ENCODE measurements at regions not wholly inside any gene's neighbourhood (a gene's known extent, or its start where the extent isn't known, plus 50 kb on each side); places are given as distances from the start of the nearest gene placed in this dataset.

DNA sequence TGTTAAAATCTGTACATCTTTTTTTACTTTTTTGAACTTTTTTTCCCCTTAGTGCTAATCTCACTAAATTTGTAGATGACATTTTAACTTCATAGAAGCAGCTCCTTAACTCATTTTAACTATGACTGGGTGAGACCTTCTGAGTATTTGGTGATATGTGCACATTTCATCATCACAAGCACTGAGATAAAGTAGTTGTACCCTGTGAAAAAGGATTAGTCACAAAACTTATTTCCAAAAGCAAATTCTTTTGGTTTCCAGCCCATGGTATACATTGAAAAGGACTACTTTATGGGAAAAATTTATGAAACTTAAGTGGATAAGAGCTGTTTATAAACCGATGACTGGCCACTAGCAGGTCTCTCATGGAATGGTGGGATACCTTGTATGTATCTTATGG, 581.5 kb downstream of the PLCL1 start:
- no peak for DNase-seq

DNA sequence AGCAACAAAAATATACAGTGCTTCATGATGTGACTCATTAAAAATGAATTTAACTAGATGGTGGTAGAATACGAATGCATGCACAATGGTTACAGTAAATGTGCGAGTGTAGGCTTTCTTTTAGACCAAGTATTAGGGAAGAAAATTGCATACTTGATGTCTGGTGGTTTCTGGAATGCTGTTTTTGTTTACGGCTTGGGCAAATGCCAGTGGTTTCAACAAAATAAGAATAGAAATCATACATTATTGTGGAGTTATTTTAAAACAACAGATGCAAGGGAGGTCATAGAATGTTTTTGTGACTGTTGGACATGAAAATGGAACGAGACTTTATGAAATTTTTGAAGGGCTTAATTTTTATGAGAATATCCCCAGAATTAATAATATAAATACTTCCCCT, 580.9 kb downstream of the PLCL1 start:
- no peak for DNase-seq

DNA sequence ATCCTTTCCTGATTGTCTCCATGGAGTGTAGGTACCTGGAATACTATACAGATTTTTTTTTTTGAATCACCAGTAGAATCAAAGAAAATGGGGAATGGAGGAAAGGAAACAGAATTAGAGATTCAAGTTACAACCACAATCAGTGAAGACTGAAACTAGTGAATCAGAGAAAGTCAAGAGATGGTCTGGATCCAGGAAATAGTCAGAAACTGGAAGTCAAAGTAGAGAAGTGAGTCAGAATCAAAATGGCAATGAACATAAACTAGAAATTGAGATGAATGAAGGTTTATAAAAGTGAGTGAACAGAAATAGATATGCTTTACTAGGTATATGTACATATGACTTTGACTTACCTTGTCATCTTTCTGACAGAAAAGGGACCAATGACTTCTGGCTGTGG, 579.0 kb downstream of the PLCL1 start:
- no peak for DNase-seq

DNA sequence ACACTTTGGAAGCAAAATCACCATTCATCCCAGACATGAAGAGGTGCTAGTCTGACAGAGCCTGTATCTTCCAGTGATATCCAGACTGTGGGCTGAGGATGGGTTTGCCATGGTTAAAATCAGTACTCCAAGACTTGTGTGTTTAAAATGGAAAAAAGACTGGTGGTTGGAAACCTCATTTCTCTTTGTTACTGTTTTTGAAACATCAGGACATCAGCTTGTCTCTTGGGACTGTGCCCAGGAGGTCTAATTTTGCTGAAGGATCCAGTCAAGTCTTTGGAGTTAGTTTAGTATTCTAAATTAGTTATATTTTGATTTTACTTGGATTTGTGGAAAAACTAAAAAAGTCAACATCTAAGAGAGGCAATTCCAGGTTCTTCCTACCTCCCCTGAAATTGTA, 578.4 kb downstream of the PLCL1 start:
- DNase-seq: no peak

DNA sequence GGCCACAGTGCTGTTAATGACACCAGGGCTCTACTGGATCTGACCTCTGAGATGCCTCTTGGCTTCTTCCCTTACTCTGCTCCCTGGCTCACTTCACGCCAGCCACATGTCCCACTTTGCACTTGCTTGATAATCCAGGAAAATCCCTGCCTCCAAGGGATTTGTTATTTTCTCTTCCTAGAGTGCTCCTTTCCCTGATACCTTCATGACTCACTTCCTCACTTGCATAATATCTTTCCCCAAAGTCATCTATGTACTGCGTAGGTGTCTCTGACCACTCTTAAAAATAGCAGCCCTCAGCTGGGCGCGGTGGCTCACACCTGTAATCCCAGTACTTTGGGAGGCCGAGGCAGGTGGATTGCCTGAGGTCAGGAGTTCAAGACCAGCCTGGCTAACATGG, 572.3 kb downstream of the PLCL1 start:
- DNase-seq: no peak

DNA sequence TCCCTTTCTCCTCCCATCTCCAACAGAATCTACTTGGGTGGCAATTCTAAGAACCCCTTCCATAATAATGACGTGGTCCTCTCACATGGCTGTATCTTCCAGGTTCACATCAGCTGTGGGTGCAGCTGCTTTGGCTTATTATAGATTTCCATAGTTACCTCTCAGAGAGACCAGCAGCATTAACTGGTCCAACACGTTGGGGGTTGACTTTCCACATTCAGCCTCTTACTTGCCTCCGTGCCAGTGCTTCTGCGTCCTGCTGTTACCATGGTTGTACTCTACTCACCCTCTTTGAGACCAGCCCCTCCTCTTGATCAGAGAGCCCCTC, 570.7 kb downstream of the PLCL1 start:
- no peak for DNase-seq

DNA sequence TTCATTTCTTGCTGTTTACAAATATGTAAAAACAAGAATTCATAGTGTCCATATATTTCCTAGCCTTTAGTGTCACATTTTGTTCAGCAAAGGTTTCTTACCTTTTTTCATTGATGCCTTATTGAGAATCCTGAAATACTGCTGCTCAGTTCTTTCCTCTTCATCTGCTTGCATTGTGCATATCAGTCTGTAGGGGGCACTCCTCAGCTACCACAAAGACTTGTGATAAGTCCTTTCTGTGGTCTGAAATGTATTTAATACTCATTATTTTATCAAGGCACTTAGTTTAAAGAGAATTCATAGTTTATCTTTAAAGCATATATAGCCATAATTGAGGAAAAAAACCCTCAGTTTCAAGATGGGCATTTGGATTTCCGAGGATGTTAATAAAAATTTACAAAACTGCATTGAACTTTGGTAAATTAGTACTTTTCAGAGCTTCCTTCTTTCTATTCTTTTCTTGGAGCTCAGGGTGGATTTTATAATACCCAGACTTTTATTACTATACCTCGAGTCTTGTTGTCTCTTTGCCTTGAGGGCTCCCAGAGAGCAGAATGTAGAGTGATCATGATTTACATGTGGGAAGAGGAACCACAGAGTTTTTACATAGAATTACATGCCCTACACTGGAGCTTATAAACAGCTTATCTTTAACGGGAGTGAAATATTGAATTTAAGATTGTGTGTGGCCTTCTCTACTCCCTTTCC, 570.1 kb downstream of the PLCL1 start:
- no peak for DNase-seq

DNA sequence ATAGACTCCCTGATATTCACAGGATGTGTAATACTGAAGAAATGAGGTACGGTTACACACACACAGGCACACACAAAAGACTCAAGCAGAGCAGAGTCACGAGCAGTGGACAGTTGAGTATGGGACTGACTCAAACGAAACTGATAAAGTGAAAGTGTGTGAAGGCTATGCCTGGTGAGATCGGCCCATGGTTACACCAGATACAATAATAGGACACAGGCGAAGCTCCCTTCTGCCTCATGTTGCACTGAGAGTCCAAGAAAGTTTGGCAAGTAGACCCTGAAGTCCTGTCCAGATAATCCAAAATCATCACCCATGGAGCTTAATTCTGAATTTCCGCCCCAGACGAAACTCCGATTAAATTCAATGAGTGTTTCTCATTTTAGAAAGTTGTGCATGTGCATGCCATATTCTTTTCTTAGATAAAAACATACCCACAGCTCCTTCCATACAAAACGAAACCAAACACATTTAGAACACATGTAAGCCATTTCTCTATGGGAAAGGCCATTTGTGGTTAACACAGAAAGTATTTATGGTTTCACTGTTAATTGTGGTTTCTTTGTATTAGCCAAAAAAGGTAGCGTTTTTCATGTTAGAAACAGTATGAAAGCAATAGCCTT, 567.6 kb downstream of the PLCL1 start:
- DNase-seq: no peak

DNA sequence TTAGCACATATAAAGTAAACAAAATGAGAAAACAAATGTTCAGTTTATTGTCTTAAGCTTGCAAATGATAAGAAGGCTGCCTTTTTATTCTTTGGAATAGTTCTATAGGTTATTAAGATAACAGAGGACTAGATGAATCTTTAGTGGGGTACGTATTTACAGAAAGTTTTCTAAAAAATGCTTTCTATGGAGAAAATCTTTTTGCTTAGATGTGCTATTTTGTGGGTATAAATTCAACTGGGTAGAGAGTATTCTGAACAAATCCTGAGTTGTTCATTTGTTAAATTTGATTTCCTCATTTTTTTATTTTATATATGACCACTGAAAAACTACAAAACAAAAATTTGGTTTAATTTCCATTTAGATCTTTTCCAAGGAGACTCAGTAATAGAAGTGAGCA, 566.9 kb downstream of the PLCL1 start:
- DNase-seq: no peak

DNA sequence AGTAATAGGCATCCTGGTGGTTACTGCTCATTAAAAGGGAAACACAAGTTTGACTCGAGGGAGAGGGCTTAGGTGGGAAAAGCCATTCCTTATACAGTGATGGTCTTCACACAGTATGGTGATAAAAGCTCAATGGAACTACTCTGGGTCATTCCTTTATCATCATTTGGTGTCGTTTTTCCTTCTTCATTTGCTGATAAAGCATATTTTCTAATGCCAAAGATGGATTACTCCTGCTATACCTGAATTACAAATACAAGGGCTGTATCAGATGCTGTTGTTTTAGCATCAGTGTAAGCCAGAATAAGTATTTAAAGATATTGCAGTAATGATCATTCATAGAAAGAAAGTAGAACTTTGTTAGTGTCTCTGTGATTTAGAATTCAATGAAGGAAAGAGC, 563.7 kb downstream of the PLCL1 start:
- no peak for DNase-seq

DNA sequence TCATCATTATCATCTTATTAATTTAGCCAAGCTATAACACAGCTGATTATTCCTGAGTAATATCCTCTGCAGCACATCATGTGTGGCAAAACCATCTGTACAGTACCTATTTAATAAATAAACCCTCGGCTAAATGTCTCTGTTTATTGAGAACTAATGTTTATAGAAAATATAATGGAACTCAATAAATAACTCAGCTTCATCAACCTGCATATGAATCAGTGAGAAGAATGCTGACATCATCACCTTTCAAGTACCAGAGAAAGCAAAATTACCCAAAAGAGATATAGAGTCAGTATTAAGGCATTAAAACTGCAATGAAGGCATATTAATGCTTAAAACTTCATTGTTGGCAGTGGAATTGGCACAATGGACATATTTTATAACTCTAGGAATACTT, 558.3 kb downstream of the PLCL1 start:
- no peak for DNase-seq

DNA sequence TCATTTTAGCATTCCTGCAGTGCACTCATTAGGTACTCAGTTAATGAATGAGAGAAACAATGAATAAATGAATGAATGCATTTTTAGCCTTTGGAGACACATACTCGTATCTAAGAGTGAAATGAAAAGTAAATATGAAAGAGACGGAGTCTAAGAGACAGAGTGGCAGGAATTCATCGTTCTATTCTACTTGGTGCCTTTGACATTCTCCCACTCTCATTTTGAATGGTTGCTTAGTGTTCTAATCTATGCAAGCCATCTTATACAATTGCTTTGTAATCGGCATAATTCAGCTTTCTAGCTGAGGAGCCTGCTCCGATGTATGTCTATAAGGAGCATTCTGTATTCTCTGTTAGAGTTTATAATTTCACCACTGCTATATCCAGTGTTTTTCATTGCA, 554.9 kb downstream of the PLCL1 start:
- DNase-seq: no peak

DNA sequence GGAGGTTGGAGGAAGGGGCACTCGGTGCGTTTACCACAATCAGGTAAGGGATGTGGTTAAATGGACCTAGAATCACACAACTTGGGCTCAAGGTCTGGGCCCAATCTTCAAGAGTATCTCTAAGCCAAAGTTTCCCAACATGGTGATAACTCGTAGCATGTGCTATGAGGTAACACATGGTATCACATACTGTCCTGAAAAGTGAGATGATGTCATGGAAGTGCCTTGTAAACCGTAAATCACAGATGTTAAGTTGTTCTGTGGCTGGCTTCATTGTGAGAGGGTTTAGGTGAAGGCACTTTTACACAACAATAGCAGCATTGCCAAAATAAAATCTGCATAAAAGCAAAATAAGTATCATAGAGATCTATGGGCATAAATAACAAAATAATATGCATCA, 551.8 kb downstream of the PLCL1 start:
- DNase-seq: no peak

DNA sequence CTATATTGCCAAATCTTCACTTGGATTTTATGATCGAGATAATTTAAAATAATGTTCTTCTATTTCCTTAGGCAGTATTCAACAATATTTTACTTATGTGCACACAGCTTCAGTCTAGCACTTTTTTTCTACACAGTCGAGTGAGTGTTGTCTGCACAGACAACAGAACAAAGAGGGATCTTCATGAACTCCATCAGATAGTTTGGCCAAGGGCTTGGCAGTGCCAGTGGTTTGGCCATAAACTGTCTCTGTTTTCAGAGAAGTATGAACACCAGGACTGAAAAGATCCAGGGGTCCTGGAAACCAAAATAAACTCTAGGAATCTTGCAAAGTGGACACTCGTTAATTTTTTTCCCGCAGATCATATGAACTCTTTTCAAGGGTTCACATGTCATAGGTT, 547.3 kb downstream of the PLCL1 start:
- DNase-seq: no peak

DNA sequence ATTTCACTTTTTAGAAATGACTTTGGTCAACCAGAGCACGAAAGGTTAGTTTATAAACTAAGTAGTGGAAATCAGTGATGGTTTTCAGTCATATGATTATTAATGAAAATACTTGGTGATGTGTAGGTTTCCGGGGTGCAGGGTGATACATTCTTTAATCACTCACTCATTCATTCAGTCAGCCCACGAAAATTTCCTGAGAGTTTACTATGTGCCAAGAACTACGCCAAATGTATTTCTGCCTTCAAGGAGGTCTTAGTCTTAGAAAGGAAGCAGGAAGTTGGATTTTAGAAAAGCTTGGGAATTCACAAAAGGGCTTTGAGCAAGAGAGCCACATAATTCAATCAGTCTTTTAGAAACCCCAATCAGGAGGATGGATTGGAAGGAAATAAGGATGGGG, 543.6 kb downstream of the PLCL1 start:
- DNase-seq: no peak

DNA sequence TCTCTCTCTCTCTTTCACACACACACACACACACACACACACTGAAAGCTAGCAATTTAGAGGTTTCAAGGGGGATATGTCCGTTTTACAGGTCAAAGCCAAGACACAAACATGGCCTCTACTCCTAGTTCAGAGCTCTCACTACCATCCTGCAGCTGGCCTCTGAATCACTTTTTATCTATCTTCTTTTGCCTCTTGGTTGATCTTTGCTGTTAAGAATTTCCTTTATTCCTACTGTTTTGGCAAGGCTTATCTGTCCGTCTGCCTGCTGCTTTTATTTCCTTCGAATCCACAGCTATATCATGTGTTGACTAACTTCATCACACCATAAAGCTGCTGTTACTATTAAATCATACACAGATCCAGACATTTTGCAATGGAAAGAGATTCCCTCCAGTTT, 543.0 kb downstream of the PLCL1 start:
- DNase-seq: no peak

DNA sequence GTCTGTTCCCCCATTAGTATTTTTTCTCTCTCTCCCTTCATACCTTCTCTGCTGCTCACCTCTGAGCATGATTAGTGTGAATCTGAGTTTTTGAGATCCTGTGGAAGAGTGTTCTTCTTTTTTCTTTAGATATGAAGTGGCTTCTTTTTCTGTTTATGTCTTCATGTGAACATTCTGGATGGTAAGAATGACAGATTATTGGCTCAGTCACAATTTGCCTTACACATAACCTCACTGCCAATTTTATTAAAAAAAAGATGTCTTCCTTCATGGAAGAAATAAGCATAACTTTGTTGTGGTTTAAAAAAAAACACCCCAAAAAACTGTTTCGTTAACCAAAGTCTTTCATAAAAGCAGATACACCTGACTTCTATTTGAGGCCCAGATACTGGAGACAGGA, 539.1 kb downstream of the PLCL1 start:
- DNase-seq: no peak

DNA sequence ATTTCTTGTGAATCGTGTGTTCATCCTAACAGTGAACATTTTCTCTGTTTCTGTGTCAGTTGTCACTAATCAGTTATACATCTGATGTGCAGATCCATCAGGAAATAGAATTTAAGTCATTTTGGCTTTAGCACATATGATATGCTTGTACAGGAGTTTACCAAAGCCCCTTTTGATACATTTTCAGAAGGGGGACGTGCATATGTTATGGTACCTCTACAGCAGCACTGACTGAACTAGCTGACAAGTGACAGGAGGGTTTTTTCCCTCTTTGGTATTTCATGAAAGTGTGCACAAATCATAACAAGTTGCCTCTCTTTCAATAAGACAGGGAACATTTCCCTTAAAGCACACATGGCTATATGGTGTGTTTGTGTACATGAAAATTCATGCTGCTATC, 536.5 kb downstream of the PLCL1 start:
- no peak for DNase-seq

DNA sequence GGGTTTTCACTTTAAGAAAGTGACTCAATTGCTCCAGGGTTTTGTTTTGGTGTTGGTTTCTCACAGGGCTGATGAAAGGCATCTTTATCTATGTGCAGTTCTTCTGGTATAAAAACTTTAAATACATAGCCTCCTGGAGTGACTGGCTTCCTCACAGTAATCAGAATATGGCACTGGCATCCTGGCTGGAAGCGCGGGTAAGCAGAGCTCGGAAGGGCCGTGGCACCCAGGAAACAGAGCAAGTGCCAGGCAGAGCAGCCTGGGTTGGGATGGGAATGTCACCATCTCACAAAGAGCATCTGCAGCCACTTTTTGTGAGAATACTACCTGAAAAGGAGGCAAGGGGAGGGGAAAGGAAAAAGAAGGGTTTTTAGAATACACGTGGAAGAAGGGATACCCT, 534.7 kb downstream of the PLCL1 start:
- DNase-seq: no peak

DNA sequence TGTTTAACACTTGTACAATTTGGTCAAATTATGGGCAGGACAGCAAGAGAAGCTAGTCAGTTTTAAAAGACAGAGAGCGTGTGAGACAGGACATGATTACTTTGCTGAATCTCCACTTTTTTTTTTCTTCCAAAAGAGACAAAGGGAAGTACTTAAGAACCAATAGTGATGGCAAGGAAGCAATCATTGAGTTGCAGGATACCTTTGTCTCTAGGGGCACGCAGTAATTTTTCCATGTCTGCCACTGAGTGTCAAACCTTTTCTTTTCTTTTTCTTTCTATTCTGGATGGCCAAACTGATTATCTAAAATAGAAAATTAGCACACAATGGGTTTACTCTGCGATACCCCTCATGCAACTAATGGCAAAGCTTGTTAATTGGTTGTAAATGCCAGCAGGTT, 533.0 kb downstream of the PLCL1 start:
- no peak for DNase-seq

DNA sequence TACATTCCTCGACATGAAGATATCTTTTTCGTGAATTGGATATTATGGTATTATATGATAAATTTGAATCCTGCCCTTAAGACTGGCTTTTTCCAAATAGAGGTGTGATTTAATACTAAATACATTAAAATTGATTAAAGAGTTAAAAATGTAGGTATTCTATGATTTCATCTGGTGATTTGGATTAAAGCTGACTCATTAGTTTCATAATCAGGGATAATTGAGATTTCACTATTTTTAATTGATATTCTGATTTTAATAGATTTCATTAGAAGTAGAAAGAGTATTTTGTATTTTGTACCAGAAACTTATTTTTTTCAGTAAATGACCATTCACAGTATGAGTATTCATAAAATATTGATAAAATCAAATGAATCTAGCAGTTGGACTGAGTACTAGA, 524.1 kb downstream of the PLCL1 start:
- no peak for DNase-seq

DNA sequence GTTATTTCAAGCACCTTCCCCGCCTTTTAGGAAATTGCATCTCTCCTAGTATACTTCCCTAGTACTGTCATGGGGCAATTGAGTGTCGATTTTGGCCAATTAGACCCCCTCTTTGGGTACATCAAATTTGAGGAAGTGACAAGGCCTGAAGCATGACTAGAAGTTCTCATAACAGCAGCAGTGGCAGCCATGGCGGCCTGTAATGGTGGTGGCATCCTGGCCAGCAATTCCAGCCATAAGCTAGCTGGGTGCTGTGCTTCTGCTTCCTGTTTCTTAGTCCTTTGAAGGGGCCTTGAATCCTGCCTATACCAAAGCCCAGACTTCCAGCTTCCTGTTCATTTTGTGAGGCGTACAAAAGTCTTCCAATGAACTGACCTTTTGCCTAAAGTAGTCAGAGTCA, 523.1 kb downstream of the PLCL1 start:
- DNase-seq: no peak

DNA sequence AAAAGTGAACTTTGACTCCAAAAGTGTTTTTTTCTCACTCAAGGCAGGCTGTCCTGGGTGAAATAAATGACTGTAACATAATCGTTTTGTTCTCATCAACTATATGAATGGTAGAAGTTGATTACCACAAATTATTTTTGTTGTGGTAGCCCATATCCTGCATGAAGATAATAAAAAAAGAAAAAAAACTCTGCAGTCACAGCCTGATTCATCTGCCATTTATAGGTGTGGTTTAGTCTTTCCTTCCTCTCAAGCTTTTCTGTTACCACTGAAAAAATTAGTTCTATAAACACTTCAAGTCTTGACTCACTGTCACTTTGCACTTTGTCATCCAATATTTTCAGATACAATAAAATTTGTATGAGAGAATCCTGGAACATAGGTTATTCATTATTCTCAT, 522.0 kb downstream of the PLCL1 start:
- DNase-seq: no peak

DNA sequence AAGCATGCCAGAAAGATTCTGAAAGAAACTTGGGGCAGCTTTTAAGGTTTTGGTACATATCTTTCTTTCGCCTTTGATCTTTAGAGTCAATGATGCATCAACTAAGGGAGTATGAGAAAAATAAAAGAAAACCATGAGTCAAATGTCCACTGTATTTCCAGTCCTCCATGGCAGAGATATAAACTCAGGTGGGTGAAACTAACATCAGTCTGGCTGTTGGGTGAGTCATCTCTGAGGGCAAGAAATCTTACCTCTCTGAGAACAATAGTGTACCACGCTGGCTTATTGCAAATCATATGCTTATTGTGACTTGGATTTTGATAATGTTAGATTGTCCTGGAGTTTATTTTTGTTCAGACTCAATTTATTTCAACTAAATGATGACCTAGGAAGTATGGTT, 521.0 kb downstream of the PLCL1 start:
- no peak for DNase-seq

DNA sequence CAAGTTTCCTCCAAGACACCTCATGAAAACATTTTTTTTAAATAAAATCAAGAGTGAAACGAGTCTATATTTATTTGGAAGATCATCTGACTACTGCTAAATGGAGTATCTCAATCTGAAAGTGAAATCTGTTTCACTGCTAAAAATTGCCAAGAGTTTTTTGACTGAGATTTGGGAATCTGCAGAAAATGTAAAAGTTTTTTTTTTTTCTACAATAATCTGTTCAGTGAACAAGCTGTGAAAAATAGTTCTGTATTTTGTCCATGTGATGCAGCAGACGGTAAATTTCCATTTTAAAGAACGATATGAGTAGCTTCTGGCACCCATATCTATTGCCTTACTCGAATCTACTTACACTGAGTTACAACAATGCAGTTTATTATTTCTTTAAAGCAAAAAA, 519.7 kb downstream of the PLCL1 start:
- no peak for DNase-seq

DNA sequence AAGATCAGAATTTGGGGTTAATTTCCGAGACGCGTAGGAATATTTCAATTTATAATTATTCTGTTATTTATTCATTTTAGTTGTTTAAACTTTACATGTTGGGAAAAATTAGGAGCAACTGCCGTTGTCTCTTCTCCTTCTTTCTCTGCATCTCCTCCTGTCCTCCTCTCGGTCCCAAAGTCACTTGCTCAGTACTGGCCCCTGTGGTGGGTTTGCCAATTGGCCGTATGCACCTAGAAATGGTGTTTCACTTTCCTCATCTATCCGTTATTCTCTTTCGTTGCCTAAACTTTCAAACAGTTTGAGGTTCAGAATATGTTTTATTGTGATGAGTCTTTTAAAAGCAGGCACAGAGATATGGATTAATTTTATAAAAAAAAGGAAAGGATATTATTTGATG, 517.9 kb downstream of the PLCL1 start:
- DNase-seq: no peak
